Activated T-helper 2 cell treated with anti-CD3 and anti-CD28 coated beads, Interferon-gamma antibody, Interleukin-2, Interleukin-4, amounts not matched to agents 10 μg/mL and 5 μg/mL and 100 μg/mL, durations not matched to agents 14 hours and 24 hours and 36 hours (primary cell): ENCODE measurements at regions not wholly inside any gene's neighbourhood (a gene's known extent, or its start where the extent isn't known, plus 50 kb on each side); places are given as distances from the start of the nearest gene placed in this dataset.

ENCODE experiments used
- DNase-seq: peaks from one replicate; pipeline ENCODE4 v3.0.0; 2021; ENCODE audit warnings: low spot score
- H3K27ac Mint-ChIP-seq: one replicate; pipeline ENCODE4 v1.8.0; 2021; ENCODE audit warnings: mixed read lengths
- H3K27me3 Mint-ChIP-seq: one replicate; pipeline ENCODE4 v1.8.0; 2021; ENCODE audit warnings: low read depth, mixed read lengths
- H3K36me3 Mint-ChIP-seq: one replicate; pipeline ENCODE4 v1.8.0; 2021; ENCODE audit warnings: low read depth, mixed read lengths
- H3K4me1 Mint-ChIP-seq: one replicate; pipeline ENCODE4 v1.8.0; 2021; ENCODE audit warnings: low read depth, mixed read lengths
- H3K4me3 Mint-ChIP-seq: one replicate; pipeline ENCODE4 v1.8.0; 2021; ENCODE audit warnings: low read depth, mild to moderate bottlenecking, moderate library complexity, mixed read lengths
- H3K9me3 Mint-ChIP-seq: one replicate; pipeline ENCODE4 v1.8.0; 2021; ENCODE audit warnings: mixed read lengths
- intact Hi-C: fragments of 100-400 bp; cut with micrococcal nuclease; formaldehyde crosslinking; loops from one replicate; pipeline ENCODE4 v1.15.1; 2023

DNA sequence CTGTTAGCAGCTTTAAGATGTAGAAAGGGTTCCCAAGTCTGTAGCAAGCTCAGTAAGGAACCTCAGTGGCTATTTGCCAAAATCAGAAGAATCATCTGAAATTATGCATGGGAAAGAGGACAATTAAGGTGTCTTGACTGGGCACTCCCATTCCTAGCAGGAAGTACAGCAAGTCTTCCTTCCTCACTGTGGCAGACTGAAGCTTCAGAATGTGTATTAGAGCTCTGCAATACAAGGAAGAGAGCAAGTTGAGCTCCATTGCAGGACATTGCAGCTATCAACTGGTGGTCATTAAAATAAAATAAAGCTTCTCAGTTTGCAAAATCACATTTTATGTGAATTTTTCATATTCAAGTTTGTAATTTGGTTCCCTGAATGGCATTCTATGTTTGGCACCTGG lies 200.5 kb upstream of the CHAC2 start:
- DNase-seq: no peak
- no peaks in the 10 kb centered on the region for H3K36me3 Mint-ChIP-seq
- H3K4me3 Mint-ChIP-seq: no peak overlapping the region
- no peak overlapping the region for H3K27ac Mint-ChIP-seq
- no peaks in the 10 kb centered on the region for H3K9me3 Mint-ChIP-seq
- no peaks in the 10 kb centered on the region for H3K27me3 Mint-ChIP-seq
- no peaks in the 10 kb centered on the region for H3K4me1 Mint-ChIP-seq
- intact Hi-C loops: no loop called here

DNA sequence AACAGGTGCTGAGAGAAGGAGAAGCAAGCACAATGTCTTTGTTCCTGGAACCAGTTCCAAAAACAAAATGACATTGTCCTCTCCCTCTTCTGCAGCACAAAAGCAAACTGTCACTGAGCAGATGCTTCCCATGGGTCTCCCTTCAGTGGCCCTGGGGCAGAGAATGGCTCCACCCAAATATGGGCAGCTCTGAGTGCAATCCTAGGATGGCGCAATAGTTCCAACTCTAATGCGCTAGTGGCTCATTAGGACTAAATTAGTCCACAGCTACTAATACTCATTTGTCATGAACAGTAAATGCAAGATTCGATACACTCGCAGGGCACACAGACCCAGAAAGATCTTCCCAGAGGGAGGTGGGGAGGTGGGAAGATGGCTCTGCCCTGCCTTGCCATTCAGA lies 205.2 kb upstream of the CHAC2 start:
- H3K27ac Mint-ChIP-seq: no peak overlapping the region
- H3K27me3 Mint-ChIP-seq: no peaks in the 10 kb centered on the region
- DNase-seq: no peak
- no peaks in the 10 kb centered on the region for H3K4me1 Mint-ChIP-seq
- no peaks in the 10 kb centered on the region for H3K9me3 Mint-ChIP-seq
- H3K4me3 Mint-ChIP-seq: no peak overlapping the region
- H3K36me3 Mint-ChIP-seq: no peaks in the 10 kb centered on the region
- intact Hi-C loops: no loop called here

DNA sequence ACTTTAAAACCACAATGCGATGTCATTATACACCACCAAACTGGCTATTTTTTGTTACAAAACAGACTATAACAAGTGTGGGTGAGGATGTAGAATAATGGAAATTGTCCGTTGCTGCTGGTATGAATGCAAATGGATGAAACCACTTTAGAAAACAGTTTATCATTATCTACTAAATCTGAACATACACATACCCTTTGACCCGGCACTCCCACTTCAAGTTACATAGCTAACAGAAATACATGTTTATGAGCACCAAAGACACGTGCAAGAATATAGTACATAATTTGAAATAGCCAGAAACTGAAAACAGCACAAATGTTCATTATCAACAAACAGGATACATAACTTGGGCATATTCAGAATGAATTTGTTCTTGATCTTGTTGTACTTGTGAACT lies 206.4 kb upstream of the CHAC2 start:
- no peak overlapping the region for H3K4me3 Mint-ChIP-seq
- H3K9me3 Mint-ChIP-seq: no peaks in the 10 kb centered on the region
- H3K4me1 Mint-ChIP-seq: no peaks in the 10 kb centered on the region
- no peak overlapping the region for H3K27ac Mint-ChIP-seq
- intact Hi-C loops: no loop called here
- no peak for DNase-seq
- no peaks in the 10 kb centered on the region for H3K36me3 Mint-ChIP-seq
- H3K27me3 Mint-ChIP-seq: no peaks in the 10 kb centered on the region

DNA sequence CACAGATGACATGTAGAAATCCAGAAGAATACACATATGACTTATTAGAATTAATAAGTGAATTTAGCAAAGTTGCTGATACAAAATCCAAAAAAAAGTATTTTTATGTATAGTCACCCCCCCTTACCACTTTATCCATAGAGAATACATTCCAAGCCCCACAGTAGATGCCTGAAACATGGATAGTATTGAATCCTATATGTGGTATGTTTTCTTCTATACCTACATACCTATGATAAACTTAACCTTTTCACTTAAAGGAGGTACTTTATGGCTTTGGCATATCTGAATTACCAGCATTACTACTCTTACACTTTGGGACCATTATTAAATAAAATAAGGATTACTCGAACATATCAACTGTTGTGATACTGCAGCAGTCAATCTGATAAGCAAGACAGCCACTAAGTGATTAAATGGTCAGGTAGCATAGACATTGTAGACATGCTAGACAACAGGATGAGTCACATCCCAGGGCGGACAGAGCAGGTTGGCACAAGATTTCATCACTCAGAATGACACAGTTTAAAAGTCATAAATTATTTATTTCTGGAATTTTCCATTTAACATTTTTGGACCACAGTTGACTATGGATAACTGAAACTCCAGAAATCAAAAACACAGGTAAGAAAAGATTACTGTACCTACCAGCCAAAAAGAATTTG lies 208.2 kb upstream of the CHAC2 start:
- no peak for DNase-seq
- Mint-ChIP-seq H3K9me3 (no peaks in the 10 kb centered on the region), H3K4me3 (no peak overlapping the region)

DNA sequence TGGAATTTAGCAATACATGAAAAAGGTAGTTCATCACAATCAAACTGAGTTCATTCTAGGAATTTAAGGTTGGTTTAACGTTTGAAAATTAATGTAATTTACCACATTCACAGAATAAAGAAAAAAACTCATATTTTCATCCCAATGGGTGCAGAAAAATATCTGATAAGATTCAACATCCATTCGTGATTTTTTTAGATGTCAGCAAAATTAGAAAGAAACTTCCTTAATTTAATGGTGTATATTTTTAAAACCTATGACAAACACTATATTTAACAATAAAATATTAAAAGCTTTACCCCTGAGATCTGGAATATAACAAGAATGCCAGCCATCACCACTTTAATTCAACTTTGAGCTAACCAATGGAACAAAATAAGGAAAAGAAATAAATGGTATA lies 208.7 kb upstream of the CHAC2 start:
- no peaks in the 10 kb centered on the region for H3K9me3 Mint-ChIP-seq
- no peak overlapping the region for H3K27ac Mint-ChIP-seq
- intact Hi-C loops: no loop called here
- no peaks in the 10 kb centered on the region for H3K27me3 Mint-ChIP-seq
- no peak for DNase-seq
- no peaks in the 10 kb centered on the region for H3K36me3 Mint-ChIP-seq
- no peaks in the 10 kb centered on the region for H3K4me1 Mint-ChIP-seq
- no peak overlapping the region for H3K4me3 Mint-ChIP-seq

More for the DNA sequence above, 208.2 kb upstream of the CHAC2 start:
- no peaks in the 10 kb centered on the region for H3K36me3 Mint-ChIP-seq
- no peaks in the 10 kb centered on the region for H3K27me3 Mint-ChIP-seq
- H3K27ac Mint-ChIP-seq: no peak overlapping the region
- intact Hi-C loops: no loop called here
- no peaks in the 10 kb centered on the region for H3K4me1 Mint-ChIP-seq

DNA sequence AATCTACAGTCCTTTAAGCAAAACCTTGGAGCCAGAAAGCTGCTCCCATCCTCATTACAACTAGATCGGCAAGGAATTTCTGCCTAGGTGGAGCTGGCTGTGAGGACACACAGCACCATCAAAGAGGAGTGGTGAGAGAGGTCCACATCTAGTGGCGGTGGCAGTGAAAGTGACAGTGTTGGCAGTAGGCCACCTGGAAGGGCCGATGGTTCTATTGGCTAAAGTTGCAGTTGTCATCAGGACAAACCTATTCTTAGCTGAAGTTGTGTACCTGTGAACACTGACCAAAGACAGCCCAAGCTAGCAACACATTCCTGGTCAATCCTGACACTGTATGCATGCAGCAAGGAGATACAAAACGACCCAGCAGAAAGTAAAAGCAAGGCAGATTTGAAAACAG lies 218.1 kb upstream of the CHAC2 start:
- no peak for DNase-seq
- H3K27me3 Mint-ChIP-seq: no peaks in the 10 kb centered on the region
- no peak overlapping the region for H3K27ac Mint-ChIP-seq
- H3K36me3 Mint-ChIP-seq: no peaks in the 10 kb centered on the region
- no peaks in the 10 kb centered on the region for H3K4me1 Mint-ChIP-seq
- H3K4me3 Mint-ChIP-seq: no peak overlapping the region
- intact Hi-C loops: no loop called here
- peaks cover 3% of the 10 kb centered on the region for H3K9me3 Mint-ChIP-seq

DNA sequence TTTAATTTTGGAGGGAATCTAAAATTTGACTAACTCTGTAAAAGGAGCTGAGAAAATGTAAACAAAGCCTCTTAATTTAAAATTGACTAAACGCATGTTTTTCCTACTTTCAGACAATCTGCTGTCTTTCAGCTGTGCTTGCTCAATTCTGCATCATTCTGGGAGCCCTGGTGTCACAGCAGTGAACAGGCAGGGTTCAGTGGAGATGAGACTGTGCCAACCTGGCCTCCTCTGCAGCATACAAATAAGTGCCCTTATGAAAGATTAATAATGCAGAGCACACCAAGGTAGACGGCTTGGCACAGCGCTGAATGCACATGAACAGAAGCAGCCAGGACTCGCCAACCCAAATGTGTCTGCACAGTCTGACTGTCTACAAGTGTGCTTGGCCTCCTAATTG lies 222.0 kb upstream of the CHAC2 start:
- Mint-ChIP-seq H3K27me3 (no peaks in the 10 kb centered on the region), H3K9me3 (peaks cover 7% of the 10 kb centered on the region), H3K36me3 (no peaks in the 10 kb centered on the region), H3K4me3 (no peak overlapping the region), H3K4me1 (no peaks in the 10 kb centered on the region), H3K27ac (no peak overlapping the region)
- intact Hi-C loops: no loop called here
- DNase-seq: no peak

DNA sequence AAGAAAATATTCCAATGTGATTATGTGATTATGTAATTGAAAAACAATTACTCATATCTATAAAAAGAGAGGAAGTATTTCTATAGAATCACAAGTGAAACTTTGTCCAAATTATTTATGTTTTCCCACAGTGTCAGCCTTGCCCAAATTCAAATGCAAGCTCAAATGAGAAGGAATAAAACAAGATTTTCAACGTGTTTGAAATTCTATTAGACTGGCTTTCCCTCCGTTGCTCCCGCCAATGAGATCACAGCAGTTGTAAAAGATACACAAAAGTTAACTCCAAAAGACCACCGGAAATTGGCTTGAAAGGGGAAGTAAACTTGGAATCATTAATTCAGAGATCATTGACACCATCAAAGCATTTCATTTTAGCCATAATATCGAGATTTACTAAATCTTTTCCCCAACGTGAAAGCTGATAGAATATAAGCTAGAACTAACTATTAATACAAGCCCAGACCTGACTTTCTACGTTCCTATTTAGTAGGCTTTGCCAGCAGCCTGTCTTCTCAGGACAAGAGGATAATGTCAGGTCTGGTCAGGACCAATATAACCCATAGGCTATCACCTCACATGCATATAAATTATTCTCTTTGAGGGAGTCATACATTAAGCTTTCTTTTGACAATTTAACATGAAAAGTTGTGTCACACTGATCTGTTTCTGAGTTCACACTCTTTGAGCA lies 222.6 kb upstream of the CHAC2 start:
- no peak for DNase-seq
- intact Hi-C loops: no loop called here
- Mint-ChIP-seq H3K4me3 (no peak overlapping the region), H3K4me1 (no peaks in the 10 kb centered on the region), H3K27ac (no peak overlapping the region), H3K27me3 (no peaks in the 10 kb centered on the region), H3K36me3 (no peaks in the 10 kb centered on the region), H3K9me3 (peaks cover 7% of the 10 kb centered on the region)

DNA sequence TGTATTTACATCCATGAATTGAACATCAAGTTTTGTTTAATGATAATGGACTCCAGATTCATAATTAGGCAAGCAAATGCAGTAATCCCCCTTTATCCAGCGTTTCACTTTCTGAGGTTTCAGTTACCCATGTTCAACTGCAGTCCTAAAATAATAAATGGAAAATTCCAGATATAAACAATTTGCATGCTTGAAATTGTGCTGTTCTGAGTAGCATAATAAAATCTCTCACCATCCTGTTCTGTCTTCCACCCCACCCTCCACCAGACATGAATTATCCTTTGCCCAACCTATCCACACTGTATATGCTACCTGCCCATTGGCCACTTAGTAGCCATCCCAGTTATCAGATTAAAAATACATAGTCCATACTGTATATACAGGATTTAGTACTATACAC lies 224.5 kb upstream of the CHAC2 start:
- intact Hi-C loops: no loop called here
- Mint-ChIP-seq H3K27me3 (no peaks in the 10 kb centered on the region), H3K9me3 (peaks cover 7% of the 10 kb centered on the region), H3K36me3 (no peaks in the 10 kb centered on the region), H3K4me1 (no peaks in the 10 kb centered on the region), H3K4me3 (no peak overlapping the region), H3K27ac (no peak overlapping the region)
- no peak for DNase-seq

DNA sequence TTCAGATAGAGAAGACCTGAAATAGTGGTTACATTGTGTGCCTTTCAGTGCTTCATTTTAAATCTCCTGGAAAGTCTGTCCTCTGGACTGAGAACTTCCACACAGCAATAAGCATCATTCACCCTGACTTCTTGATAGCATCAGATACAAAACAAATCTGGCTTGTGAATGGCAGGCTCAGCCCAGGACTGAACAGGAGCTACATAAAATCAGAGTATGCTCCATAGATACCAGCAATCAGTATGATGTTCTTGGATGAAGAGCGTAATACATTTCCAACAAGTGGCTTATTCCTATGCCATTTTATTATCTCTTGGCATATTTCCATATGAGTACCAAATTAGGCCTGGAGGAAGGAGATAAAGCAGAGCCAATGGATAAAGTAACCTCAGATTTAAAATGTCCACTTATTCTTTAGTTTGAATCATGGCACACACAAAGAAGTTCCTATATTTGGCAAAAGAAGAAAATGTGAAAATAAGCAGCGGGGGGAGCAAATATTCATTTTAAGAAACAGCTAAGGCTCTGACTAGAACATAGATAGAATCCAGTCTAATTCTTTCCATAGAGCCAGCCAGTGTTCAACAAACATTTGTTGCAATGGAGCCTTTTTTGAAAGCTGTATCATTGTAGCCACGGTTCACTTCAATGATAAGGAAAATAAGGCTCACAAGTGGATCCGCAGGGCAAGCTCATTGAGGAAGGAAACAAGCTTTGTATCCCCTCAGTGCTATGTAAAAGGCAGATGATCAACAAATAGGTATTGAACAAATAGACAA lies 230.8 kb upstream of the CHAC2 start:
- H3K27ac Mint-ChIP-seq: no peak overlapping the region
- intact Hi-C loops: no loop called here
- no peak overlapping the region for H3K4me3 Mint-ChIP-seq
- no peaks in the 10 kb centered on the region for H3K27me3 Mint-ChIP-seq
- no peaks in the 10 kb centered on the region for H3K36me3 Mint-ChIP-seq
- no peaks in the 10 kb centered on the region for H3K4me1 Mint-ChIP-seq
- H3K9me3 Mint-ChIP-seq: peaks cover 7% of the 10 kb centered on the region
- DNase-seq: no peak

DNA sequence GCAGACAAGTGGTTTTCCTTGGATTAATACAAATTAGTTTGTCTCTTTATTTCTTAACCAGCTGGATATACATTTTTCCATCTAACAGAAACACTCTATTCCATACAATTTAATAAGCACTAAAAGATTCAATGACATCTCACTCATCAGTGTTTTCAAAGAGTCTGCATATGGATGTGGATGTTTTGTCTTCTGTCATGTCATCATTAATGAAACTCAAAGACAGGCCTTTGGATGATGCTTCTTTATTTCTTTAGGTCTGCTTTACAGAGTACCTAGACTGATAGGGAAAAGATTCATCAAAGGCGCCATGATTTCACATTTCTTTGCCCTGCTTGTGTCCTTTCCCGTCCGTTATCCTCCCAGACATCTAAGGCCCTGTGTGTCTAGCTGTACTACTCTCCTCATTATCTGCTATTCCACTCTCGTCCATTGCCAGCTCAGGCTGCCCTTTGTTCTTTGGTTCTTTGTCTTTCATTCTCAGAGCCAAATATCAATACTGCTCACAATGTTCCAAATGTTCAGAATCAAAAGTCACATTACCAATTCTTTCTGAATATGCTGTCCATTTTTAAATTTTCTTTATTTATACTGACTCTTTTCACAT lies 232.3 kb upstream of the CHAC2 start:
- no peaks in the 10 kb centered on the region for H3K36me3 Mint-ChIP-seq
- intact Hi-C loops: no loop called here
- DNase-seq: no peak
- no peaks in the 10 kb centered on the region for H3K27me3 Mint-ChIP-seq
- no peaks in the 10 kb centered on the region for H3K4me1 Mint-ChIP-seq
- H3K4me3 Mint-ChIP-seq: no peak overlapping the region
- H3K27ac Mint-ChIP-seq: no peak overlapping the region
- H3K9me3 Mint-ChIP-seq: no peaks in the 10 kb centered on the region

DNA sequence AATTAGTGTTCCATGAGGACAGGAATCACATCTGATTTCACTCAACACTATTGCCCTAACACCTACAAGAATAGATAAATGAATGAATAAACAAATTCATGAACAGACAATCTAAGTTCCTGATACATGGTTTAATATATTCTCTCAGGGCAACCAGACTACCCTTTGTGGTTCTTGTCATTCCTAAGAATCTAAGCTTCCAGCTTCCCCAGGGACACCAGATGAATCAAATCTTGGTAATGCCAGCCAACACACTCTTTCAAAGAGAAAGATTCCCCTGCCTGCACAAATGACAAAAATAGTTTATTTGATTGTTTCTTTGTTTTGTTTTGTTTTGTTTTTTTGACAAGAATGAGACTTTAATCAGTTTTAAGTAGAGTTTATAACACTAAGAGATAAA lies 237.5 kb upstream of the CHAC2 start:
- H3K4me3 Mint-ChIP-seq: no peak overlapping the region
- peaks cover 2% of the 10 kb centered on the region for H3K27me3 Mint-ChIP-seq
- DNase-seq: no peak
- H3K4me1 Mint-ChIP-seq: no peaks in the 10 kb centered on the region
- intact Hi-C loops: no loop called here
- H3K9me3 Mint-ChIP-seq: no peaks in the 10 kb centered on the region
- no peaks in the 10 kb centered on the region for H3K36me3 Mint-ChIP-seq
- no peak overlapping the region for H3K27ac Mint-ChIP-seq

DNA sequence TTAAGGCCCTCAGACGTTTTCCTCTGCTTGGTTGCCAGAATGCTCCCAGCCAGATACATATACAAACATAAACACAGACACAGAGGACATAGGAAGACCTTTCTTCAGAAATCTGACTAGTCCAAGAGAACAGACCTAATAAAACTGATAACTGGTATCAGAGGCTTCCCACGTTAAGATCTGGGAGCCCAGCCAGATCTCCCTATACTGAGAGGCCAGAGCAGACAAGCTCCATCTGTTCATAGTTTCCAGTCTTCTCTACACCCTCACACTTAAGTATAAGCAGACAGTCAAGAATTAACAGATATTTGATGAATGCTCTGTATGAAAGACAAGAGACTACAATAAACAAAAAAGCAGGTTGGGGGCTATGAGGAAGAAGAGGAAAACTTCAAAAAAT lies 240.5 kb upstream of the CHAC2 start:
- intact Hi-C loops: no loop called here
- no peaks in the 10 kb centered on the region for H3K36me3 Mint-ChIP-seq
- H3K27me3 Mint-ChIP-seq: peaks cover 2% of the 10 kb centered on the region
- H3K4me3 Mint-ChIP-seq: no peak overlapping the region
- DNase-seq: no peak
- no peak overlapping the region for H3K27ac Mint-ChIP-seq
- H3K9me3 Mint-ChIP-seq: no peaks in the 10 kb centered on the region
- H3K4me1 Mint-ChIP-seq: no peaks in the 10 kb centered on the region
